DOHH2 (cell line): ENCODE measurements at regions not wholly inside any gene's neighbourhood (a gene's known extent, or its start where the extent isn't known, plus 50 kb on each side); places are given as distances from the start of the nearest gene placed in this dataset.

Experiments
- H3F3A ChIP-seq: fragments of 200-600 bp; sonication (generic), shearing (Covaris generic); 2 replicates; pipeline ENCODE4 v1.6.0; 2016; ENCODE audit warnings: antibody characterized with exemption, mild to moderate bottlenecking; ENCODE audit not compliant: control insufficient read depth, insufficient read depth
- H3K27ac ChIP-seq: fragments of 200-600 bp; sonication (generic); 2 replicates; pipeline ENCODE4 v1.5.1; 2014; ENCODE audit warnings: low read depth, mild to moderate bottlenecking, low read length, moderate library complexity
- H3K27me3 ChIP-seq: fragments of 200-600 bp; sonication (generic); 2 replicates; pipeline ENCODE4 v1.6.1; 2014; ENCODE audit warnings: mild to moderate bottlenecking, low read length, mixed read lengths; ENCODE audit not compliant: control insufficient read depth
- H3K36me3 ChIP-seq: fragments of 200-600 bp; sonication (generic); 2 replicates; pipeline ENCODE4 v1.6.1; 2014; ENCODE audit warnings: mild to moderate bottlenecking, low read length, moderate library complexity, mixed read lengths; ENCODE audit not compliant: control insufficient read depth
- H3K4me1 ChIP-seq: fragments of 200-600 bp; sonication (generic); 2 replicates; pipeline ENCODE4 v1.6.1; 2014; ENCODE audit warnings: mild to moderate bottlenecking, low read length, mixed read lengths; ENCODE audit not compliant: control insufficient read depth
- H3K4me2 ChIP-seq: fragments of 200-600 bp; sonication (generic); 2 replicates; pipeline ENCODE4 v1.6.0; 2014; ENCODE audit warnings: mild to moderate bottlenecking, low read length, moderate library complexity
- H3K4me3 ChIP-seq: fragments of 200-600 bp; sonication (generic); 2 replicates; pipeline ENCODE4 v1.5.1; 2014; ENCODE audit warnings: mild to moderate bottlenecking, low read length, mixed read lengths
- H3K79me2 ChIP-seq: fragments of 200-600 bp; sonication (generic); 2 replicates; pipeline ENCODE4 v1.6.1; 2014; ENCODE audit warnings: mild to moderate bottlenecking, low read length, mixed read lengths; ENCODE audit not compliant: control insufficient read depth
- H3K9me2 ChIP-seq: fragments of 200-600 bp; sonication (generic); replicated peaks from 2 replicates; pipeline ENCODE4 v1.6.1; 2014; ENCODE audit warnings: mild to moderate bottlenecking, low read length, mixed read lengths; ENCODE audit not compliant: control insufficient read depth
- H3K9me3 ChIP-seq: fragments of 200-600 bp; sonication (generic); 2 replicates; pipeline ENCODE4 v1.6.1; 2014; ENCODE audit warnings: antibody characterized with exemption, low read length, mixed read lengths; ENCODE audit not compliant: control insufficient read depth, insufficient read depth
- H4K20me1 ChIP-seq: fragments of 200-600 bp; sonication (generic); 2 replicates; pipeline ENCODE4 v1.6.0; 2014; ENCODE audit warnings: low read depth, mild to moderate bottlenecking, antibody characterized with exemption, low read length, moderate library complexity; ENCODE audit not compliant: control insufficient read depth, insufficient read depth
- EZH2phosphoT487 ChIP-seq: fragments of 200-600 bp; sonication (generic); IDR thresholded peaks from 2 replicates; pipeline ENCODE4 v1.6.1; 2017; ENCODE audit warnings: borderline replicate concordance, mild to moderate bottlenecking, antibody characterized with exemption, low read length, moderate library complexity, mixed read lengths
- TF ChIP-seq, protein P1 (sequence below): fragments of 200-600 bp; sonication (generic); IDR thresholded peaks from one replicate; pipeline ENCODE4 v1.5.1; 2014; ENCODE audit warnings: antibody characterized with exemption, mild to moderate bottlenecking, low read depth, low read length; ENCODE audit not compliant: poor library complexity, severe bottlenecking

GRCh38 chr1:229749992-229750391, 123.9 kb downstream of the URB2 start:
- H3K4me3 ChIP-seq: no peak overlapping the region
- no peaks in the 10 kb centered on the region for H3K36me3 ChIP-seq
- no peaks in the 10 kb centered on the region for H3K4me1 ChIP-seq
- no peaks in the 10 kb centered on the region for H3K9me2 ChIP-seq
- no peaks in the 10 kb centered on the region for H3K9me3 ChIP-seq
- H3K79me2 ChIP-seq: no peaks in the 10 kb centered on the region
- H3F3A ChIP-seq: no peaks in the 10 kb centered on the region
- no peaks in the 10 kb centered on the region for H4K20me1 ChIP-seq
- no peak for TF ChIP-seq EZH2phosphoT487
- TF ChIP-seq, protein P1, sequence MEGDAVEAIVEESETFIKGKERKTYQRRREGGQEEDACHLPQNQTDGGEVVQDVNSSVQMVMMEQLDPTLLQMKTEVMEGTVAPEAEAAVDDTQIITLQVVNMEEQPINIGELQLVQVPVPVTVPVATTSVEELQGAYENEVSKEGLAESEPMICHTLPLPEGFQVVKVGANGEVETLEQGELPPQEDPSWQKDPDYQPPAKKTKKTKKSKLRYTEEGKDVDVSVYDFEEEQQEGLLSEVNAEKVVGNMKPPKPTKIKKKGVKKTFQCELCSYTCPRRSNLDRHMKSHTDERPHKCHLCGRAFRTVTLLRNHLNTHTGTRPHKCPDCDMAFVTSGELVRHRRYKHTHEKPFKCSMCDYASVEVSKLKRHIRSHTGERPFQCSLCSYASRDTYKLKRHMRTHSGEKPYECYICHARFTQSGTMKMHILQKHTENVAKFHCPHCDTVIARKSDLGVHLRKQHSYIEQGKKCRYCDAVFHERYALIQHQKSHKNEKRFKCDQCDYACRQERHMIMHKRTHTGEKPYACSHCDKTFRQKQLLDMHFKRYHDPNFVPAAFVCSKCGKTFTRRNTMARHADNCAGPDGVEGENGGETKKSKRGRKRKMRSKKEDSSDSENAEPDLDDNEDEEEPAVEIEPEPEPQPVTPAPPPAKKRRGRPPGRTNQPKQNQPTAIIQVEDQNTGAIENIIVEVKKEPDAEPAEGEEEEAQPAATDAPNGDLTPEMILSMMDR: no peak
- no peak overlapping the region for H3K27ac ChIP-seq
- no peaks in the 10 kb centered on the region for H3K27me3 ChIP-seq
- no peak overlapping the region for H3K4me2 ChIP-seq

GRCh38 chr1:229751610-229752009, 125.6 kb downstream of the URB2 start:
- TF ChIP-seq EZH2phosphoT487: no peak
- TF ChIP-seq, protein P1: no peak
- Histone ChIP-seq H3K79me2 (no peaks in the 10 kb centered on the region), H3K4me1 (no peaks in the 10 kb centered on the region), H3K9me2 (no peaks in the 10 kb centered on the region), H3K27ac (no peak overlapping the region), H3F3A (no peaks in the 10 kb centered on the region), H4K20me1 (no peaks in the 10 kb centered on the region), H3K9me3 (no peaks in the 10 kb centered on the region), H3K4me2 (no peak overlapping the region), H3K4me3 (no peak overlapping the region), H3K27me3 (peaks cover 5% of the 10 kb centered on the region), H3K36me3 (no peaks in the 10 kb centered on the region)

- Histone ChIP-seq H3F3A (no peaks in the 10 kb centered on the region), H3K27ac (no peak overlapping the region), H3K36me3 (no peaks in the 10 kb centered on the region), H3K9me3 (no peaks in the 10 kb centered on the region), H3K4me2 (no peak overlapping the region), H3K4me3 (no peak overlapping the region), H3K9me2 (no peaks in the 10 kb centered on the region), H3K27me3 (peaks cover 16% of the 10 kb centered on the region), H3K79me2 (no peaks in the 10 kb centered on the region), H3K4me1 (no peaks in the 10 kb centered on the region), H4K20me1 (no peaks in the 10 kb centered on the region)
- TF ChIP-seq, protein P1: no peak
- no peak for TF ChIP-seq EZH2phosphoT487
Measured at GRCh38 chr1:229752679-229753078, 126.6 kb downstream of the URB2 start.
